Heart right ventricle (tissue), 16 donors: ENCODE measurements at regions not wholly inside any gene's neighbourhood (a gene's known extent, or its start where the extent isn't known, plus 50 kb on each side); places are given as distances from the start of the nearest gene placed in this dataset.

Source experiments
- ATAC-seq, 8 donors: fragments of 200-7000 bp; cut with Tn5 transposase; one replicate each; pipeline ENCODE4 v1.9.1; 2020; ENCODE audit warnings: mild to moderate bottlenecking in 8 of 8, moderate library complexity in 8 of 8, moderate number of reproducible peaks in 1 of 8
- DNase-seq, 2 donors: peaks; one replicate each; pipeline ENCODE4 v3.0.0-alpha.2; 2020
- H3K27ac ChIP-seq, 10 donors: fragments of 200-600 bp; sonication (generic) in 2 of 10; one replicate each; pipeline versions ENCODE4 v1.5.0 to v1.8.0; 2020 to 2022; ENCODE audit warnings: mild to moderate bottlenecking in 3 of 10
- H3K27me3 ChIP-seq, 7 donors: fragments of 200-600 bp; one replicate each; pipeline ENCODE4 v1.8.0; 2021 to 2022; ENCODE audit warnings: mild to moderate bottlenecking in 2 of 7
- H3K36me3 ChIP-seq, 9 donors: fragments of 200-600 bp; sonication (generic) in 1 of 9; one replicate each; pipeline versions ENCODE4 v1.5.0 to v1.8.0; 2020 to 2022; ENCODE audit warnings: mild to moderate bottlenecking in 2 of 9
- H3K4me1 ChIP-seq, 9 donors: fragments of 200-600 bp; sonication (generic) in 1 of 9; one replicate each; pipeline versions ENCODE4 v1.5.0 to v1.8.0; 2020 to 2022; ENCODE audit warnings: mild to moderate bottlenecking in 4 of 9
- H3K4me3 ChIP-seq, 10 donors: fragments of 200-600 bp; sonication (generic) in 2 of 10; one replicate each; pipeline versions ENCODE4 v1.5.0 to v1.8.0; 2020 to 2022; ENCODE audit warnings: mild to moderate bottlenecking in 7 of 10, moderate library complexity in 2 of 10
- H3K9me3 ChIP-seq, 11 donors: fragments of 200-600 bp in 10 of 11; sonication (generic) in 2 of 11; one replicate each; pipeline versions ENCODE4 v1.5.0 to v1.8.0; 2013 to 2022; ENCODE audit warnings: mild to moderate bottlenecking in 2 of 11, control low read depth in 1 of 11, moderate library complexity in 1 of 11
- WGBS, 2 donors: extraction: QIAGEN DNeasy Blood & Tissue Kit; methylation state at CpG; one replicate each; pipeline ENCODE4 v1.1.7; 2013; ENCODE audit warnings: inconsistent platforms in 1 of 2; 5-methylcytosine and 5-hydroxymethylcytosine counted together
- intact Hi-C, 10 donors: fragments of 100-400 bp; cut with DNase I; formaldehyde crosslinking; loops; one replicate each; pipeline versions ENCODE4 v1.11.1 to v1.14.2; 2022
- TF ChIP-seq, protein P1 (sequence below), 9 donors: fragments of 200-600 bp; sonication (generic) in 2 of 9; IDR thresholded peaks; one replicate each; pipeline versions ENCODE4 v1.5.0 to v1.8.0; 2021 to 2022; ENCODE audit warnings: antibody characterized with exemption in 9 of 9, mild to moderate bottlenecking in 5 of 9, moderate library complexity in 1 of 9
- donor health status: Arrhythmogenic right ventricular cardiomyopathy.
- donor health status: ischemic (EF 13 %, LVEDD 7.1; RV severe dilation, severe dysfunction).
- donor health status: healthy with polysubstance abuse.
- donor health status: DM: no; HTN: yes; CAD: no.
- donor health status: DM: no; HTN: no; CAD: no.
- donor health status: ischemic (EF 25% LVEDD 6.9; RV normal size, moderate dysfunction).
- donor health status: ischemic (EF 25% LVEDD 5.7; RV mildly dilated, moderate dysfunction).
- donor health status: healthy.
- donor health status: DM: yes; HTN: yes; CAD: no.
- donor health status: Ischemic cardiomyopathy.
- donor health status: ischemic (EF 35%, LVEDD 5.7; RV mildly dilated, moderate dysfunction).
- donor health status: nonischemic (EF 11% LVEDD 7.7; RV severe dilation, severe dysfunction).
- donor health status: DM: yes; HTN: yes; CAD: no.
- donor health status: PGD.
- donor health status: ischemic (EF 29% LVEDD 5.4; RV normal size, mild dysfunction).
- donor health status: nonischemic (EF 23%, LVEDD 6.1; RV moderate dilation, normal function).

DNA sequence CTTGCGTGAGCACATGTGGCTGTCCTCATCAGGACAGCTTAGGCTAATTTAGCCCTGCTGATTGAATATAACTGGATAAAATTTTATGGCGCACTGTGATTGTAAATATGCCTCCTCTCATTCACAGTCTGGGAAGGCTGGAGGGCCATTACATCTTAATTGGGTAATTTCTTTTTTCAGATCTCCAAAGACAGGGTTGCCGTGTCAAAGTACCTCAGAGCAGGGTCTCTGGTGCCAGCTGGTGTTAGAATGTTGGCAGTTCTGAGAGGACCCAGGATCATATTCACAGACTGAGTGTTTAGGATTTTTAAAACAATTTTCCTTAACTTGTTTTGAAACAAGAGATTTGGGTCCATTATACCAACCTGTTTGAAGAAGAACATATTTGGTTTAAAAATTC is 455.7 kb upstream of the TLE4 start:
- TF ChIP-seq, protein P1, sequence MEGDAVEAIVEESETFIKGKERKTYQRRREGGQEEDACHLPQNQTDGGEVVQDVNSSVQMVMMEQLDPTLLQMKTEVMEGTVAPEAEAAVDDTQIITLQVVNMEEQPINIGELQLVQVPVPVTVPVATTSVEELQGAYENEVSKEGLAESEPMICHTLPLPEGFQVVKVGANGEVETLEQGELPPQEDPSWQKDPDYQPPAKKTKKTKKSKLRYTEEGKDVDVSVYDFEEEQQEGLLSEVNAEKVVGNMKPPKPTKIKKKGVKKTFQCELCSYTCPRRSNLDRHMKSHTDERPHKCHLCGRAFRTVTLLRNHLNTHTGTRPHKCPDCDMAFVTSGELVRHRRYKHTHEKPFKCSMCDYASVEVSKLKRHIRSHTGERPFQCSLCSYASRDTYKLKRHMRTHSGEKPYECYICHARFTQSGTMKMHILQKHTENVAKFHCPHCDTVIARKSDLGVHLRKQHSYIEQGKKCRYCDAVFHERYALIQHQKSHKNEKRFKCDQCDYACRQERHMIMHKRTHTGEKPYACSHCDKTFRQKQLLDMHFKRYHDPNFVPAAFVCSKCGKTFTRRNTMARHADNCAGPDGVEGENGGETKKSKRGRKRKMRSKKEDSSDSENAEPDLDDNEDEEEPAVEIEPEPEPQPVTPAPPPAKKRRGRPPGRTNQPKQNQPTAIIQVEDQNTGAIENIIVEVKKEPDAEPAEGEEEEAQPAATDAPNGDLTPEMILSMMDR (IDR thresholded peaks at IDR 0.05) = no peak
- ATAC-seq = no peak
- Histone ChIP-seq H3K27me3 (peaks cover 0 to 5% (median 0%) of the 10 kb centered on the region in 7 donors), H3K4me1 (no peaks in the 10 kb centered on the region), H3K9me3 (no peaks in the 10 kb centered on the region), H3K27ac (no peak overlapping the region), H3K4me3 (no peak overlapping the region), H3K36me3 (no peaks in the 10 kb centered on the region)
- intact Hi-C loops = no loop called here
- WGBS, 2 donors = 74 to 79% methylated on average over 3 of the region's 3 CpGs
- DNase-seq = no peak

DNA sequence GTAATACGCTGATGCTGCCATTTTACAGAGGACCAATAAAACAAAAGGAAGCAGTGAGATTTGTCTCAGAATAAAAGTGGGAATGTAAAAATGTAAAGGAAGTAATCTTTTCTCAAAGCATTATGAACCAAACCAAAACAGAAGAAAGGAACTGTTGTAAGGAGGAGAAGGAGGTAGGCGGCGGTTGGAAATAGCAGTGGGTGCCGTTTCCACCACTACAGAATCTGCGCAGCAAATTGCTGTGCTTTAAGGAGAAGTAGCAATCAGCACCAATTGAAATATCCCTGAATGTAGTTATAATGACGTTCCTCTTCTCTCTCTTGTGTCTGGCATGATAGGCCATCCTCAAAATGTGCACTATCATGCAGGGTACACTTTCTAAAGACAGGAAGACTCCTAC is 455.1 kb upstream of the TLE4 start:
- no peak overlapping the region for H3K4me3 ChIP-seq
- intact Hi-C loops = no loop called here
- TF ChIP-seq, protein P1 (IDR thresholded peaks at IDR 0.05) = no peak
- H3K27me3 ChIP-seq = peaks cover 0 to 5% (median 0%) of the 10 kb centered on the region in 7 donors
- H3K27ac ChIP-seq = no peak overlapping the region
- no peaks in the 10 kb centered on the region for H3K9me3 ChIP-seq
- ATAC-seq (no peak), DNase-seq (no peak)
- no peaks in the 10 kb centered on the region for H3K36me3 ChIP-seq
- 83 to 84% methylated on average over 6 of the region's 6 CpGs for WGBS, 2 donors
- H3K4me1 ChIP-seq = no peaks in the 10 kb centered on the region

DNA sequence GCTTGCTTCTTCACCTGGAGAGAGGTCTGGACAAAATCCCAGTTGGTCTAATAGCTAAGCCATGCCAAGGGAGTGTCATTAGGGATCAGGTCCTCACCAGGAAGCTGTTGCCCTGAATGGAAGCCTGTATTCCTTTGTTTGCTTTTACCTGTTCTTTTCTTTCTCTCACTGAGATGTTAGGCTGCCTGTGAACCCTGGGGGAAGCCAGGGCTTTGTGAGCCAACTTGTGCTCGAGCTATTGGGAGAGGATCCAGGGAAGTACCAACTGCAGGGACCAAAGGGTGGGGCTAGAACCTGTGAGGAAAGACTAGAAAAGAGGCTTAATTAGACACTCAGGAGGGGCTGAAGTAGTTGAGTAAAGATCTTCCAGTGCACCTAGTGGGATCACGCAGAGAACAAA is 451.2 kb upstream of the TLE4 start:
- TF ChIP-seq, protein P1 (IDR thresholded peaks at IDR 0.05) = no peak
- WGBS, 2 donors = 44 to 51% methylated on average over 2 of the region's 2 CpGs
- ATAC-seq (no peak), DNase-seq (no peak)
- intact Hi-C loops = no loop called here
- no peaks in the 10 kb centered on the region for H3K4me1 ChIP-seq
- H3K9me3 ChIP-seq = no peaks in the 10 kb centered on the region
- peaks cover 0 to 5% (median 0%) of the 10 kb centered on the region in 7 donors for H3K27me3 ChIP-seq
- no peaks in the 10 kb centered on the region for H3K36me3 ChIP-seq
- H3K4me3 ChIP-seq = no peak overlapping the region
- H3K27ac ChIP-seq = no peak overlapping the region

DNA sequence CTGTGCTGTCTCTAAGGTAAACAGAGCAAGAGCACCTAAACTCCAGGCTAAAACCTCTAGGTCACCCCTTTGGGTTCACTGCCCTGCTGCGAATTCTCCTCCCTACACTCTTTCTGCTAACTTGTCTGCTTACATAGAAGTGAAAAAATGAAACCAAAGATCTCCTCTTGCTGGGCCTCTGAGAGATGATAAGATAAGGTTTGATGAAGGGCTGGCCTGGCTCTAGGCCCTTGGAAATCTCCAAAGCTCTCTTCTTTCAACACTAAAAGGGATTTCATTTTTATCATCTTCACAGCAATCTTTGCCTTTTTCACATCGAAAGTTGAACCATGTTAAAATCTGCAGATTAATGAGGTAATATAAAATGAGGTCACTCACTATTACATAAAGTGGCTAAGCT is 450.8 kb upstream of the TLE4 start:
- peaks cover 0 to 5% (median 0%) of the 10 kb centered on the region in 7 donors for H3K27me3 ChIP-seq
- no peak overlapping the region for H3K27ac ChIP-seq
- DNase-seq (no peak), ATAC-seq (no peak)
- 49 to 64% methylated on average over 2 of the region's 2 CpGs for WGBS, 2 donors
- H3K4me3 ChIP-seq = no peak overlapping the region
- TF ChIP-seq, protein P1 (IDR thresholded peaks at IDR 0.05) = no peak
- no peaks in the 10 kb centered on the region for H3K36me3 ChIP-seq
- intact Hi-C loops = no loop called here
- H3K9me3 ChIP-seq = no peaks in the 10 kb centered on the region
- no peaks in the 10 kb centered on the region for H3K4me1 ChIP-seq

DNA sequence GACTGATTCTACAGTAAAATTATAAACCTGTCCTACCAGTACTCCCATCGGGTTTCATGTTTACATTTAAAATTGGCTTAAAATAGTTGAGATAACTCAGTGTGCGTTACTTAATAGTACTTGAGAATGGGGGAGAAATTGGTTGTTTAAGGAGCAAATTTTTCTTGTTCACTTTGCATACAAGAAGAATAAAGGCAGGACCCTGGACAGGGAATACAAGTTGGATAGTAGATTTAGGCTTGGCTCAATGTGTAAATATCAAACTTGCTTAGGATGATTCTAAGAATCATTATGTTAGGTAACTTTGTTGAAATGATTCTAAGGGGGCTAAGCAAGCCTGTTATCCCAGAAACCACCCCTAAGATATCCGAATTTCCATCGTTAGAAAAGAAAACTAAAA is 448.4 kb upstream of the TLE4 start:
- ATAC-seq = no peak
- no peak overlapping the region for H3K27ac ChIP-seq
- TF ChIP-seq, protein P1 (IDR thresholded peaks at IDR 0.05) = no peak

More for the DNA sequence above, 448.4 kb upstream of the TLE4 start:
- Histone ChIP-seq H3K27me3 (no peaks in the 10 kb centered on the region), H3K4me3 (no peak overlapping the region), H3K4me1 (no peaks in the 10 kb centered on the region), H3K36me3 (no peaks in the 10 kb centered on the region), H3K9me3 (no peaks in the 10 kb centered on the region)
- WGBS, 2 donors = 70 to 79% methylated on average over 4 of the region's 4 CpGs
- intact Hi-C loops = no loop called here
- no peak for DNase-seq
